Activated naive CD4-positive, alpha-beta T cell treated with anti-CD3 and anti-CD28 coated beads for 36 hours (primary cell): ENCODE measurements at regions not wholly inside any gene's neighbourhood (a gene's known extent, or its start where the extent isn't known, plus 50 kb on each side); places are given as distances from the start of the nearest gene placed in this dataset.

Source experiments
- CTCF ChIA-PET: fragments of 350-600 bp; sonication (Branson Sonifier 250); formaldehyde crosslinking; loops from one replicate; lab custom pipeline; 2021; ENCODE audit warnings: antibody characterized with exemption; lab: Charles Lee
- DNase-seq: peaks from one replicate; pipeline ENCODE4 v3.0.0-alpha.2; 2020
- H3K27ac Mint-ChIP-seq: one replicate; pipeline ENCODE4 v1.8.0; 2021; ENCODE audit warnings: mild to moderate bottlenecking, mixed read lengths
- H3K27me3 Mint-ChIP-seq: one replicate; pipeline ENCODE4 v1.8.0; 2021; ENCODE audit warnings: low read depth, mixed read lengths
- H3K36me3 Mint-ChIP-seq: one replicate; pipeline ENCODE4 v1.8.0; 2021; ENCODE audit warnings: low read depth, mixed read lengths
- H3K4me1 Mint-ChIP-seq: one replicate; pipeline ENCODE4 v1.8.0; 2021; ENCODE audit warnings: low read depth, mixed read lengths
- H3K4me3 Mint-ChIP-seq: one replicate; pipeline ENCODE4 v1.8.0; 2021; ENCODE audit warnings: mild to moderate bottlenecking, moderate library complexity, mixed read lengths
- H3K9me3 Mint-ChIP-seq: one replicate; pipeline ENCODE4 v1.8.0; 2021; ENCODE audit warnings: mixed read lengths
- intact Hi-C: fragments of 100-400 bp; cut with micrococcal nuclease; formaldehyde crosslinking; loops from one replicate; pipeline ENCODE4 v1.15.1; 2023

DNA sequence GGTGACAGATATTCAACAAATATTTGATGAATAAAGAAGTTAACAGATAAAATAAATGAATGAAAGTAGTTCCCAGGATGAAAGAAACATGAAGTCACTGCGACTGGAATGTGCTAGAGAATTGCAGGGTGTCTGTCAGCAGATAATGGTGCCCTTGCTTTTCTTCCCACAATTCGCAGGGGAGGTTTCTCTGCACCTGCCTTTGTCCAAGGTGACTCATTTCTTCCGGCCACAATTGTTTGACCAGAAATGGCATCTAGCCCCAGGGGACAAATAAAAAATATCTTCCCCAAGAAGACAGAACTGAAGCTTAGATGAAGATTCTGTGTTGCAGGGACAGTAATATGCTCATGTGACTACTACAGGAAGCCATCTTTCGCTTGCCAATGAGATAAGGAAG, 316.1 kb upstream of the TBX3 start:
- no peak overlapping the region for H3K27ac Mint-ChIP-seq
- no peak for DNase-seq
- H3K4me3 Mint-ChIP-seq, result no peak overlapping the region
- intact Hi-C loops, result no loop called here
- no peaks in the 10 kb centered on the region for H3K27me3 Mint-ChIP-seq
- CTCF ChIA-PET, result no interaction called here
- H3K4me1 Mint-ChIP-seq, result no peaks in the 10 kb centered on the region
- H3K9me3 Mint-ChIP-seq, result peaks cover 7% of the 10 kb centered on the region
- no peaks in the 10 kb centered on the region for H3K36me3 Mint-ChIP-seq

- no peak for DNase-seq
- Mint-ChIP-seq H3K4me1 (no peaks in the 10 kb centered on the region), H3K36me3 (no peaks in the 10 kb centered on the region), H3K4me3 (no peak overlapping the region), H3K27me3 (no peaks in the 10 kb centered on the region), H3K9me3 (peaks cover 7% of the 10 kb centered on the region), H3K27ac (no peak overlapping the region)
- intact Hi-C loops, result no loop called here
- CTCF ChIA-PET, result no interaction called here
Measured at GRCh38 chr12:114998750-114999128, 314.8 kb upstream of the TBX3 start.

- DNase-seq, result no peak
- Mint-ChIP-seq H3K27ac (no peak overlapping the region), H3K27me3 (no peaks in the 10 kb centered on the region), H3K4me1 (no peaks in the 10 kb centered on the region), H3K4me3 (no peak overlapping the region), H3K36me3 (no peaks in the 10 kb centered on the region), H3K9me3 (peaks cover 7% of the 10 kb centered on the region)
- CTCF ChIA-PET, result no interaction called here
- intact Hi-C loops, result no loop called here
Measured at GRCh38 chr12:114998118-114998749, 314.3 kb upstream of the TBX3 start.

- Mint-ChIP-seq H3K9me3 (peaks cover 7% of the 10 kb centered on the region), H3K36me3 (no peaks in the 10 kb centered on the region), H3K4me1 (no peaks in the 10 kb centered on the region), H3K4me3 (no peak overlapping the region), H3K27ac (no peak overlapping the region), H3K27me3 (no peaks in the 10 kb centered on the region)
- intact Hi-C loops, result no loop called here
- CTCF ChIA-PET, result no interaction called here
- DNase-seq, result no peak
Measured at GRCh38 chr12:114996382-114996781, 312.4 kb upstream of the TBX3 start.

DNA sequence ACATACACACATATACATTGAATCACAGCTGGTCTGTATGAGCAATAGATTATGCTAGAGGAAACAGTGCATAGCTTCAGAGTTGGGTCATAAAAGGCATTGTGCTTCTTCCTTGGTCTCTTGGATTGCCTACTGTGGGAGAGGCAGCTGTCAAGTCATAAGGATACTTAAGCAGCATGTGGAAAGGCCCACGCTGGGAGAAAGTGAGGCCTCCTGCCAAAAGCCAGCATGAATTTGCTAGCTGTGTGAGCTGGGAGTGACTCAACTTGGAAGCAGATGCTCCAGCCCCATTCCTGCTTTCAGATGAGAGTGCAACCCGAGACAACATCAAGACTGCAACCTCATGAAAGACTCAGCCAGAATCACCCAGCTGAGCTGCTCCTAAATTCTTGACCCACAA, 311.9 kb upstream of the TBX3 start:
- no peaks in the 10 kb centered on the region for H3K27me3 Mint-ChIP-seq
- no peaks in the 10 kb centered on the region for H3K4me1 Mint-ChIP-seq
- intact Hi-C loops, result no loop called here
- H3K27ac Mint-ChIP-seq, result no peak overlapping the region
- no peak for DNase-seq
- CTCF ChIA-PET, result no interaction called here
- H3K36me3 Mint-ChIP-seq, result no peaks in the 10 kb centered on the region
- H3K4me3 Mint-ChIP-seq, result no peak overlapping the region
- H3K9me3 Mint-ChIP-seq, result peaks cover 7% of the 10 kb centered on the region

DNA sequence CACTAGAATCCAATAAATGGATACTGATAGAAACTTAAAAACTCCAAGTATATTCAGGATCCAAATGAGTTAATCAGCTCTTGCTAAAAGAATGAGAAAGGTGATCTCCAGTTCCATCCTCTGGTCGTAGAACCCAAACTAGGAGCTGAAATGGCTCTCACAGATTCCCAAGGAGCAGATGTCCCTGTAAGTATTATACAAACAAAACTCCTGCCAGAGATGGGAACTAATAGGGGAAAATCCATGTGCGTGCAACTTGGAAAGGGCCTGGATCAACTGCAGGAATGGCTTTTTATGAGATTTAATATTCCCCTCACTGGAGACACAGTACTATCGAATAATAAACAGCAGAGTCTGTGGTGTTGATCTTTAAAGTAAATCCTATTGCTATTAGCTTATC, 309.2 kb upstream of the TBX3 start:
- H3K27me3 Mint-ChIP-seq, result peaks cover 3% of the 10 kb centered on the region
- intact Hi-C loops, result no loop called here
- CTCF ChIA-PET, result no interaction called here

DNA sequence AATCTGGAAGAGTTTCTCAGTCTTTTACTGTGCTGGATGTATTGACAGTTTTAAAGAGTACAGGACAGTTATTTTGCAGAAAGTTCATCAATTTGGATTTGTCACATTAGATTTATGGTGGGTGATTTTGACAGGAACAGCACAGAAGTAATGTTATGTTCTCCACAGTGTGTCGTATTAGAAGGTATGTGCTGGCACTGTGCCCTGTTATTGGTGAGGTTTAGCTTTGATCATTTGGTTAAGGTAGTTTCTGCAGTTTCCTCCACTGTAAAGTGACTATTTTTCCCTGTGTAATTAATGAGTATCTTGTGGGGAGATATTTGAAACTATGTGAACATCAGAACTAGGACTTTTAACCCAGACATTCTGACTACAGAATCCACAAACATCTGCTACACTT, 308.5 kb upstream of the TBX3 start:
- Mint-ChIP-seq H3K9me3 (peaks cover 9% of the 10 kb centered on the region), H3K4me3 (no peak overlapping the region), H3K27me3 (peaks cover 3% of the 10 kb centered on the region), H3K27ac (no peak overlapping the region), H3K4me1 (no peaks in the 10 kb centered on the region), H3K36me3 (no peaks in the 10 kb centered on the region)
- no peak for DNase-seq
- CTCF ChIA-PET, result interaction anchor here (0.7 kb wide), 1 partner anchor 1397 kb away, joined by 6 read pairs; no protein-coding TSS in a partner anchor
- intact Hi-C loops, result no loop called here

More for the DNA sequence above, 309.2 kb upstream of the TBX3 start:
- H3K36me3 Mint-ChIP-seq, result no peaks in the 10 kb centered on the region
- H3K4me3 Mint-ChIP-seq, result no peak overlapping the region
- DNase-seq, result no peak
- H3K27ac Mint-ChIP-seq, result no peak overlapping the region
- H3K4me1 Mint-ChIP-seq, result no peaks in the 10 kb centered on the region
- peaks cover 9% of the 10 kb centered on the region for H3K9me3 Mint-ChIP-seq

DNA sequence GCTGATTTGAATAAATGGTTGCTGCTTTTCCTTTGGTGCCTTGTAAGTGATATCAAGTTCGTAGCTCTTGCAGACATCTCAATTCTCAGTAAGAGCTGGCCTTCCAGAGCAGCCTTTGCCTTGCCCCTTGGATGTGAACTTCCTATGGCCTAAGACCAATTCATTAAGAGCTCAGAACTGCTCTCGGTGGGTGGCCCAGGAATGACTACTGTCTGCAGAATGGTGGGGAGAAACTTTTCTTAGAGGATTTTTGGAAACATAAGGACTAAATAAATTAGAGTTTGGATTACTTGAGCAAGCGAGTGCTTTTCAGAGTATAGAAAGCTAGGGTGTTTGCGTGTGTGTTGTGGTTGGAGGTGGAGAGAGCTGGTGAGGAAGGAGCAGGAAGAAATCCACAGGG, 306.4 kb upstream of the TBX3 start:
- H3K4me1 Mint-ChIP-seq, result no peaks in the 10 kb centered on the region
- peaks cover 8% of the 10 kb centered on the region for H3K9me3 Mint-ChIP-seq
- no peaks in the 10 kb centered on the region for H3K36me3 Mint-ChIP-seq
- intact Hi-C loops, result no loop called here
- CTCF ChIA-PET, result no interaction called here
- no peak overlapping the region for H3K4me3 Mint-ChIP-seq
- no peak for DNase-seq
- H3K27ac Mint-ChIP-seq, result no peak overlapping the region
- peaks cover 3% of the 10 kb centered on the region for H3K27me3 Mint-ChIP-seq

DNA sequence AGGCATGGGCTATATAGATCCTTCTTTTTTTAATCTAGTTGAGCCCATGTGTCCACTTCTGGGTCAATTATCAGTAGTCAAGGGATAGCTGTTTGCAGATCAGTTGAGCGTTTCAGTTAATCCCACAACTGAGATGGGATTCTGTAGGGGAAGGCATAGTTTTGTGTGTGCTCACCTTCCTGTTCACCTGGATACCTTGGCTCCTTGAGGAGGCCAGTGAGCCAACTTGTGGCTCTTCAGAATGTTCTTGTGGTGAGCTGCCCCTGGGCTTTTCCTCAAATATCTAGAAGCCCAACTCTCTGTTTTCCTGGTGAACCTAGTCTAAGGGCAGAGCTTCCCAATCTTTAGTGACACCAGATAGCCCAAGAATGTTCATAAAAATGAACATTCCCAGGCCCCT, 302.9 kb upstream of the TBX3 start:
- CTCF ChIA-PET, result no interaction called here
- H3K27me3 Mint-ChIP-seq, result peaks cover 3% of the 10 kb centered on the region
- no peak overlapping the region for H3K4me3 Mint-ChIP-seq
- intact Hi-C loops, result no loop called here
- DNase-seq, result no peak
- no peak overlapping the region for H3K27ac Mint-ChIP-seq
- no peaks in the 10 kb centered on the region for H3K36me3 Mint-ChIP-seq
- H3K4me1 Mint-ChIP-seq, result no peaks in the 10 kb centered on the region
- H3K9me3 Mint-ChIP-seq, result peaks cover 9% of the 10 kb centered on the region

DNA sequence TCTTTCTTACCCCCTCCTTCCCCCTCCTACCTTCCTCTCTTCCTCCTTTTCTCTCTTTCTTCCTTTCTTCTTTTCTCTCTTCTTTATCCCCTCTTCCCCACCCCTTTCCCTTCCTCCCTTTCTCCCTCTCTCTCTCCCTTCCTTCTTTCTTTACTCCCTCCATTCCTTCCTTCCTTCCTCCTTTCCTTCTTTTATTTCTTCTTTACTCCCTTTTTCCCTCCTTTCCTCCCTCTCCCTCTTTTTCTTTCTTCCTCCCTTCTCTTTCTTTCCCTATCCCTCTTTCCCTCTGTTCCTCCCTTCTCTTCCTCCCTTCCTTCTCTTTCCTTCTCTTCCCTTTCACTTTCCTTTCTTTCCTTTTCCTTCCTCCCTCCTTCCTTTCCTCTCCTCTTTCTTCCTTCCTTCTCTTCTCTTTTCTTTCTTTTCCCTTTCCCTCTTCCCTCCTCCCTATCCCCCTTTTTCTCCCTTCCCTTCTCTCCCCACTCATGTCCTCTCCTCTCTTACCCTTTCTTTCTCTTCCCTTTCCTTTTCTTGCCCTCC, 302.3 kb upstream of the TBX3 start:
- intact Hi-C loops, result no loop called here
- no peak overlapping the region for H3K4me3 Mint-ChIP-seq
- CTCF ChIA-PET, result no interaction called here
- no peak overlapping the region for H3K27ac Mint-ChIP-seq
- peaks cover 9% of the 10 kb centered on the region for H3K9me3 Mint-ChIP-seq
- H3K27me3 Mint-ChIP-seq, result peaks cover 3% of the 10 kb centered on the region
- DNase-seq, result no peak
- H3K36me3 Mint-ChIP-seq, result no peaks in the 10 kb centered on the region
- no peaks in the 10 kb centered on the region for H3K4me1 Mint-ChIP-seq

GRCh38 chr12:114984634-114985061, 300.7 kb upstream of the TBX3 start:
- H3K27me3 Mint-ChIP-seq, result no peaks in the 10 kb centered on the region
- peaks cover 11% of the 10 kb centered on the region for H3K9me3 Mint-ChIP-seq
- no peaks in the 10 kb centered on the region for H3K36me3 Mint-ChIP-seq
- intact Hi-C loops, result no loop called here
- no peak overlapping the region for H3K4me3 Mint-ChIP-seq
- no peak for DNase-seq
- no peak overlapping the region for H3K27ac Mint-ChIP-seq
- no peaks in the 10 kb centered on the region for H3K4me1 Mint-ChIP-seq
- CTCF ChIA-PET, result no interaction called here

GRCh38 chr12:114982760-114983159, 298.8 kb upstream of the TBX3 start:
- Mint-ChIP-seq H3K4me3 (no peak overlapping the region), H3K27me3 (no peaks in the 10 kb centered on the region), H3K4me1 (no peaks in the 10 kb centered on the region), H3K27ac (no peak overlapping the region), H3K9me3 (peaks cover 12% of the 10 kb centered on the region), H3K36me3 (no peaks in the 10 kb centered on the region)
- CTCF ChIA-PET, result no interaction called here
- intact Hi-C loops, result no loop called here
- DNase-seq, result no peak

DNA sequence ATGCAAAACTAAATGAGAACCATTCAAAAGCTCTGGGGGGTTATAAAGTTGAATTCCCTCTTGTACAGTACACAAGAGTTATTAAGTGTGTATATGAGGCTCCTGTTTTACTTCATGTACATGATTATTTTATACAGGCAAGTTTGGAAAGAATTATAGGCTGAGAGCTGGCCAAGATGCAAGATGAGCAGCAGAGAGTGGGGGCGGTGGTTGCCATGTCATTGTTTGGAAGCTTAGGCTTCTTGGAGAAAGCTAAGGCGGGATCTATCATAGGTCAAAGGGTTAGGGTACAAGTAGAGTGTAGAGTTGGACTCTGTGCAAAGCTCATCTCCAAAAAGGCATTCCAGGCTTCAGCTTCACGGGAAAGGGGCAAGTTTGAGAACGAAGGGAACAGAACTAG, 297.1 kb upstream of the TBX3 start:
- Mint-ChIP-seq H3K4me3 (no peak overlapping the region), H3K27me3 (no peaks in the 10 kb centered on the region), H3K36me3 (no peaks in the 10 kb centered on the region), H3K27ac (no peak overlapping the region), H3K9me3 (peaks cover 9% of the 10 kb centered on the region), H3K4me1 (no peaks in the 10 kb centered on the region)
- no peak for DNase-seq
- intact Hi-C loops, result no loop called here
- CTCF ChIA-PET, result no interaction called here
